ENCODE measurements at regions not wholly inside any gene's neighbourhood (a gene's known extent, or its start where the extent isn't known, plus 50 kb on each side); places are given as distances from the start of the nearest gene placed in this dataset.

DNA sequence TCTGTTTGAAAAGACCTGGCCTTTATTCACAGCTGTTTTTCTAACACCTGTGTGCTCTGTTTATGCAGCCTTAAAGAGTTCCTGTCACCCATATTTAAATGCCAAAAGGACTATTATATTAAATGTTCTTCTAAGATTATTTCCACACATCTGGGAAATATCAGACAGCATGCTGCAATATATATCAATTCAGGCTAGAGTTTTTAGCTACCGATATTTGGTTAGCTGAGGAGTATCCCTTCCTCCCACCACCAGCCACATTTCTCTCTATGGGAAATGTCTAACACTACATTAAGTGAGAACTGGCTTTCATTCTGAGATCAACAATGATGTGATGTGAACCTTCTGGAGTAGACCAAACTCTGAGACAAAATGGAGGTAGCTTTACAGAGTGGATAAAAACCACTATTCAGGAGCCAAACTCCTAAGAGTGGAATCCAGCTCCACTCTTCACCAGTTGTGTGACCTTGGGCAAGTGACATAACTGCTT is 509.2 kb downstream of the ZNF608 start:
- no peak for DNase-seq
- H3K14ac ChIP-seq (ENCODE audit: insufficient read depth, low read length): no peak overlapping the region
- H3K56ac ChIP-seq (ENCODE audit: insufficient read length, low read depth, low read length): no peak overlapping the region
- no peaks in the 10 kb centered on the region for H3K9me3 ChIP-seq (ENCODE audit: control insufficient read depth, low read depth, low read length)
- H2AFZ ChIP-seq (ENCODE audit: low read length): no peak overlapping the region
- H3K9ac ChIP-seq (ENCODE audit: extremely low read depth, insufficient read length, low read length): no peak overlapping the region
- no peak overlapping the region for H3K27ac ChIP-seq (ENCODE audit: insufficient read length, low read depth, low read length)
- no peak overlapping the region for H3T11ph ChIP-seq (ENCODE audit: low read length)
- H4K20me1 ChIP-seq (ENCODE audit: control insufficient read depth, insufficient read depth, insufficient read length): no peaks in the 10 kb centered on the region
- peaks cover 48 to 51% of the 10 kb centered on the region in 2 experiments for H3K4me1 Mint-ChIP-seq
- no peak overlapping the region for H3K4me2 ChIP-seq (ENCODE audit: insufficient read depth, insufficient read length, low read length)
- H3K4ac ChIP-seq (ENCODE audit: low read depth, low read length): no peak overlapping the region
- H2BK5ac ChIP-seq (ENCODE audit: insufficient read length, low read length): no peak overlapping the region
- H2BK120ac ChIP-seq (ENCODE audit: low read depth, low read length, poor library complexity, severe bottlenecking): no peak overlapping the region
- H2BK12ac ChIP-seq (ENCODE audit: insufficient read length, low read depth, low read length): no peak overlapping the region
- H3K27me3 Mint-ChIP-seq (ENCODE audit: low read depth): no peaks in the 10 kb centered on the region; the same call in 1 of the 2 replicates
- peaks cover 11% of the 10 kb centered on the region for H3K4me1 ChIP-seq (ENCODE audit: insufficient read depth, low read length)
- WGBS (ENCODE audit: extremely low coverage, insufficient read length, low lambda C conversion rate): no CpG with 5 or more reads among the region's 1 CpG
- no peak overlapping the region for H3K18ac ChIP-seq (ENCODE audit: insufficient read length, low read depth, low read length)
- no peak overlapping the region for H4K8ac ChIP-seq (replicated peaks; ENCODE audit: insufficient read length, low read depth, low read length)
- H3K9me3 Mint-ChIP-seq: peaks cover 0 to 5% of the 10 kb centered on the region in 2 experiments; a peak in 2 of 5 replicates
- no peak overlapping the region for H2BK15ac ChIP-seq (ENCODE audit: low read depth, low read length)
- no peak overlapping the region for H3K23ac ChIP-seq (ENCODE audit: insufficient read length, low read depth, low read length)
- H4K5ac ChIP-seq (ENCODE audit: insufficient read length, low read depth, low read length): no peak overlapping the region
- no peaks in the 10 kb centered on the region for H3K27me3 ChIP-seq (ENCODE audit: insufficient read depth, low read length)
- no peak for TF ChIP-seq CTCF (conservative IDR thresholded peaks at IDR 0.05)
- peaks cover 2 to 10% (median 5%) of the 10 kb centered on the region in 3 experiments; a peak in 4 of 7 replicates for H3K36me3 Mint-ChIP-seq (ENCODE audit: insufficient read depth in 1 of 3, low read depth in 3 of 3)
- no peak overlapping the region for H2AK5ac ChIP-seq (ENCODE audit: insufficient read length, low read length)
- no peaks in the 10 kb centered on the region for H3K79me1 ChIP-seq (ENCODE audit: insufficient read depth, low read depth, low read length, poor library complexity, severe bottlenecking)
- H3K79me2 ChIP-seq (ENCODE audit: insufficient read depth, low read length): no peaks in the 10 kb centered on the region
- H3K23me2 ChIP-seq (ENCODE audit: insufficient read length, low read depth, low read length, poor library complexity, severe bottlenecking): no peaks in the 10 kb centered on the region
- H2BK20ac ChIP-seq (ENCODE audit: low read depth, low read length, poor library complexity, severe bottlenecking): no peak overlapping the region
- no peak overlapping the region for H3K4me3 Mint-ChIP-seq
- no peak overlapping the region for H4K91ac ChIP-seq (ENCODE audit: insufficient read length, low read depth, low read length)
- H3K27ac Mint-ChIP-seq: no peak overlapping the region; a peak in 1 of 7 replicates
